NCI-H2196 treated with DMSO at 0.1 percent for 48 hours (cell line): ENCODE measurements at regions not wholly inside any gene's neighbourhood (a gene's known extent, or its start where the extent isn't known, plus 50 kb on each side); places are given as distances from the start of the nearest gene placed in this dataset.
"Not testable (repeated sequence)": the region's sequence is repeated elsewhere in the genome, so short reads cannot be mapped to it uniquely, and the experiment has no call there.

Source experiments
- DNase-seq: peaks from one replicate; lab custom pipeline; 2025; ENCODE audit not compliant: unreplicated experiment; lab: John Stamatoyannopoulos, UW

DNA sequence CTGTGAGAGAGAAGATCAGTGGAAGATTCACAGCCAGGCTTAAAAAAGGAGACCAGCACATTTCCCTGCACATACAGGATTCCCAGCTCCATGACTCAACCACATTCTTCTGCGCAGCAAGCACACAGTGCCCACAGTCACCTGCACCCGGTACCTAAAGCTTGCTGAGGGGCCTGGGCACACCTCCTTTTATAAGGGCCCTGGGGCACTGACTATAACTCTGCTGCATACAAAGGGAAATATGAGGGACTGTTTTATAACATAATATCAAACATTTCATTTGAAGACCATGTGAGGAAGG, 322.9 kb downstream of the DAD1 start:
- no peak for DNase-seq

DNA sequence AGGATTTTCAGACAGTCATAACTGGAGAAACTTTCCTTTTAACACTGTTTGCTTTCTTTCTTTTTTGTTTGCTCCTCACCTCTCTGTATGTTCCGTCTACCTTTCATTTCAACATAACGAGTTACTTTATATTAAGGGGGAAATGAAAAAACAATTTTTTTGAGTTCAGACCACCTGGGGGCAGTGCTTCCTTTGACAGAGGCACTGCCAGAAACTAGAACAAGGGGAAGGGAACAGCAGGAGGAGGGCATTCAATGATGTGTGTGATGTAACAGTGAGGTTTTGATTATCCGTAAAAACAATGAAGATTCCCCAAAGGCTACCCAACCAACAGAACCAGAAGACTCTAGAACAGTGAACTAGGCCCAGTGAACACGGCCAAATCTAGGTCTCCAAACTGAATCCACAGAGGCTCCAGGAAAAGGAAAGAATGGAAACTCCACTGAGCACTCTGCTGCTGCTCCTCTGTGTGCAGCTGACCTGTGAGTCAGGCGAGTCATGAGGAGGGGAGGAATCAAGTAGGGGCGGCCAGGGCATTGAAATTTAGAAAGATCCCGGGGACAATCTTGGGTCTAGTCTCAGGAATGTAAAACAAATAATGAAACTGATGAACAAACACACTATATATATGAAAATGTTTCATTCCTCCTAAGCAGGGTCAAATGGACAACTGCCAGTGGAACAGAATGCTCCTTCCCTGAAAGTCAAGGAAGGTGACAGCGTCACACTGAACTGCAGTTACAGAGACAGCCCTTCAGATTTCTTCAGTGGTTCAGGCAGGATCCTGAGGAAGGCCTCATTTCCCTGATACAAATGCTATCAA, 323.5 kb downstream of the DAD1 start:
- no peak for DNase-seq

DNA sequence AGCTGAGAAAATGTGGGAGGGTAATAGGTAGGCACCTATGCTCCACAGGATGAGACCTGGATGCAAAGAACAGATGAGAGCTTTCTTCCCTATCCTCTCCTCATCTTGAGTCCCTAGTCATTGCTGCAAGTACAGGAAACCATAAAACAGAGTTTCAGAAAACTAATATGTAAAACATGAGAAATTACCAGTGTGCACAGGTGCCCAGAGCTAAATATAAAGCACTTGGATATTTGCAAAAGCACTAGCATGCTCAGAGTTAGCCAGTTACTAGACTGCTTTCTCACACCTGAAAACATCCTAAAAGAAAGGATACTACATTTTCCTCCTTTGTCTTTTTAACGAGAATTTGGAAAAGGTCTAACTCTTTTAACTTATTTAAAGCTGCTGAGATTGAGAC, 324.3 kb downstream of the DAD1 start:
- no peak for DNase-seq

DNA sequence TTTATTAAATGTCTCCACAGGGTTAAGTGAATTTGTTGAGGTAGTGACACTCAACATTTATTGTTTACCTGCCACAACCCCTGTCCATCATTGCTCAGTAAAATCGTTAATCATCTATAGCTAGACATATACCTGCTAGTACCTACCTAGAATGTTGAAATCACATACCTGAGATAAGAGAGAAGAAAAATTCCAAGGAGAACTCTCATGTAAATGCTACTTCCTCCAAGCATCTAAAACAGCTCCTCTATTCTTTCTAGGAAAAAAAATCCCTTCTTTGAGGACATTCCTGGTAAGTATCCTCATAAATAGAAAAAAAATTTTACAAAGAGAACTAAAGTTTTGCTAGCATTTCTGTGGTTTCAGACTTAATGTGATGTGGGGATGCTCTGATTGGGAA, 325.1 kb downstream of the DAD1 start:
- DNase-seq: no peak

DNA sequence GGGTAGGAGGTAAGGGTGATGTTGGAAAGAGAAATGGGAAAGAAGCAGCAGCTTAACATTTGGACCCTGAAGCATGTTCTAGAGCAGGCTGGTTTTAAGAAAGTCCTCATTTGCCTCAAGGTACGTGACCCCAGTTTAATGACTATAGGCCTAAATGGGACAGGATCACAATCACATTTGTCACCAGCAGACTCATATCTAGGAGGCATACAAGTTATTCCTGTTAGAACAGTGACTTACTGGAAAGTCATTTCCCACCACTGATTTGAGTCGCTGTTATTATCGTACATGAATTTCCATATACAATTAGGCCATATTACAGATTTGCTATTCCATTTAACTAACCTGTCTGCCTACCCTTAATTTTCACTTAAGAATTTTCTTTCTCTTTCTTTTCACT, 326.1 kb downstream of the DAD1 start:
- DNase-seq: no peak

DNA sequence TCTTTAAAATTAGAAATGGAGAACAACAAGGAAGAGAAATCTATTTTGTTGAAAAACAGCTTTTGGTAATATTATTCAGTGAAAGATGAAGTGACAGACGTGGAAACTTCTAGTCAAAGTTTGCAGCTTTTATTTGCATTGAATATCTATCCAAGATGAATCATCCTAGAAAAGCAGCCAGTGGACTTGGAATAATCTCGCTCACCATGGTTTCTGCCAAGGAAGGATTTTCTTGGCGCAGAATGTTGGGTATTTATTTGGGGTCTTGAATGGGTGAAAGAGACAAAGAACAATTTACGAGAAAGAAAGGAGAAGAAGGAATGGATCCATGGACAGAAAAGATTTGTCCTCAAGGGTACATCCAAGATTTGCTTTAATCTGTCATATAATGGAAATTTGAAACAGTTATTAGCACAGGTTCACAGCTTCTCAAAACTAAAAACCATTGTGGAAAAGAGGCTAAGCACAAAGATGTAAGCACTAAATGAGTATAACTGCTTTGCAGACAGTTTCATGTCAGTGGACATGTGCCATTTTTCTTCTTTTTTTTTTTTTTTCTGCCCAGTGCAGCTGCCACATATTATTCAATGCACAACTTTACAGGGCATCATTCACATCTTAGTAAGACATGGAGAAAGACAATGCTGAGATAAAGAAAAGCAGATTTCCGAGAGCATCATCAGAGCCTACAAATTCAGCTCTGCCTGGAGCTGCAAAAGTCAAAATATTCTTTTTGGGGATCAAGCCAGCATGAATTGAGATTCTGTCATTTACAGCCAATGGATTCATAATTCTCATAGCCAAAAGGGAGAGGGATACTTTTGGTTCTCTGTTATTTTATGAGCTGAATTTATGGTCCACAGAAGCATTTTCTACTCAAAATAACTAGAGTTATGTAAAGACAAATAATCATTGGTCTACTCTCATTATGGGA, 333.7 kb downstream of the DAD1 start:
- no peak for DNase-seq

DNA sequence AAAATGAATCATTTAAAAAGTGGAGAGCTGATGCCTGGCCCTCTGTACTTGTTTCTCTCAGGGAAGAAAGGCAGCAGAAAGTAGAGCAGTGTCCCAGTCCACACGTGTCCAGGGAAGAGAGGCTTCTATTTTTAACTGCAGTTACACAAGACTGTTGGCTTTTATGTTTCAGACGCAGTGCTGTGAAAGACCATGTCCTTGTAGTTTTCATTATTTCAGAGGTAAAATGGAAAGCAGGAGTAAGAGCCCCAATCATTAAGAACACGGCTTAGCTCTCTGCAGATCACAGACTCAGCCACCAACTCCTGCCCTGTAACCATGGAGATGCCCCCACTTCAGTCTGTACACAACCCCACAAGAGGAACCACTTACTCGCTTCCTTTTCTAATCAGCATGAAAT, 336.3 kb downstream of the DAD1 start:
- DNase-seq: no peak

DNA sequence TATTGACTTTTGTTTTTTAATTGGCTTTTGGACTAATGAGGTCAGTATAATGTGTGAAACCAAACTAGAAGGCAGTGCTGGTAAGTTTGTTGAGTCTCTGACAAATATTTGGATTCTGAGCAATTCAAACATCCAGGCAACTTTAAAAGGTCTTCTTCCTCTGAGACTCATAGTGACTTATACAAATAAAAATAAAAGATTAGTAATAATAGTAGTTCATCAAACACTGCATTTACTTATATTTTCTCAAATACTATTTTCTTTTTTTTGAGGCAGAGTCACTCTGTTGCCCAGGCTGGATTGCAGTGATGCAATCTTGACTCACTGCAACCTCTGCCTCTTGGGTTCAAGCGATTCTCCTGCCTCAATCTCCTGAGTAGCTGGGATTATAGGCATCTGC, 337.9 kb downstream of the DAD1 start:
- DNase-seq: no peak

DNA sequence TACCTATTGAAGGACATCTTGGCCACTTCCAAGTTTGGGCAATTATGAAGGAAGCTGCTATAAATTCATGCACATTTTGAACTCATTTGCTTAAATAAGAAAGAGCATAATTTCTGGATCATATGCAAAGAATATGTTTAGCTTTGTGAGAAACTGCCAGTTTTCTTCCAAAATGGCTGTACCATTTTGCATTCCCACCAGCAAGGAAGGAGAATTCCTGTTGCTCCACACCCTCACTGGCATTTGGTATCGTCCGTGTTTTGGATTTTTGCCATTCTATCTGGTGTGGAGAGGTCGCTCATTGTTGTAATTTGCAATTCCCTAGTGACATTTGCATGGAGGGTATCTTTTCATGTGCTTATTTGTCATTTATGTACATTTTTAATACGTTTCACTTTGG, 339.3 kb downstream of the DAD1 start:
- no peak for DNase-seq

DNA sequence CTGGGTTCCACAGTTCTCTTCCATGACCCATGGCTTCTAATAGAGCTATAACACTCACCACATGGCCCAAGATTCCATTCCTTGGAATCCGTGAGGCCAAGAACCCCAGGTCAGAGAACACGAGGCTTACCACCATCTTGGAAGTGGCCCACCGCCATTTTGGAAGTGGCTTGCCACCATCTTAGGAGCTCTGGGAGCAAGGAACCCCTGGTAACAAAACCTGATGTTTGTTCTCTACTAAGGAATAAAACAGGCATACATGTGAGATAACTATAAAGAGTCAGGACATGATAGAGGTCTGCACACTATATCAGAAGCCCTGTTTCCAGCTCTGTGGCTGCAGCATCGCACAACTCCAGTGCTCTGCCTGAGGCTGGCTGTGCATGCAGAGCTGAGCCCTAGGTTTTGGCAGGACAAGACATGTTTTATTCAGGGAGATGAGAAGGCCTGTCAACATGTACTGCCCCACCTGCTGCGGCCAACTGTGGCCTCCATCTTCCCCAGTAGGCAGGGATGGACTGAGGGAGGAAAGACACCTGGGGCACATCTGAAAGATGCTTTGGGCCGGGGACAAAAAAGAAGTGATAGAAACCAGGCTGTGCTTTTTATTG, 344.9 kb downstream of the DAD1 start:
- DNase-seq: no peak

DNA sequence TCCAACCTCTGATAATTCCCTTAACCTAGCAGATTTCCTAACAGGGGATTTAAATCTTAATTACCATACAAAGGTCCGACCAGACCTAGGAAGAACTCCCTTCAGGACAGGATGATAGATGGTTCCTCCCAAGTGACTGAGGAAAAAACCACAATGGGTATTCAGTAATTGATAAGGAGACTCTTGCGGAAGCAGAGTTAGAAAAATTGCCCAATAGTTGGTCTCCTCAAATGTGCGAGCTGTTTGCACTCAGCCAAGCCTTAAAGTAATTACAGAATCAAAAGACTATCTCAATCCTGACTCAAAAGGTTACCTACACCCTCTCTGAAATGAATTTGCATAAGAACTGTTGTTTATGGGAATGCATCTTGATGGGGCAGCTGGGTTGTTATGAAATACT, 350.7 kb downstream of the DAD1 start:
- not testable (repeated sequence) for DNase-seq

DNA sequence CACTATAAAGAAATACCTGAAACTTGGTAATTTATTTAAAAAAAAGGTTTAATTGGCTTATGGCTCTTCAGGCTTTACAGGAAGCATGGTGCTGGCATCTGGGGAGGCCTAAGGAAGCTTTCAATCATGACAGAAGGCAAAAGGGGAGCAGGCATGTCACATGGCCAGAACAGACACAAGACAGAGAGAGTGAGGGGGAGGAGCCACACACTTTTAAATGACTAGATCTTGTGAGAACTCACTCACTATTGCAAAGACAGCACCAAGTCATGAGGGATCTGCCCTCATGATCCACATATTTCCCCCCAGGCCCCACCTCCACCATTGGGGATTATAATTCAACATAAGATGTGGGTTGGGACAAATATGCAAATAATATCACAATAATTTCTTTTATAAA, 355.6 kb downstream of the DAD1 start:
- DNase-seq: no peak

DNA sequence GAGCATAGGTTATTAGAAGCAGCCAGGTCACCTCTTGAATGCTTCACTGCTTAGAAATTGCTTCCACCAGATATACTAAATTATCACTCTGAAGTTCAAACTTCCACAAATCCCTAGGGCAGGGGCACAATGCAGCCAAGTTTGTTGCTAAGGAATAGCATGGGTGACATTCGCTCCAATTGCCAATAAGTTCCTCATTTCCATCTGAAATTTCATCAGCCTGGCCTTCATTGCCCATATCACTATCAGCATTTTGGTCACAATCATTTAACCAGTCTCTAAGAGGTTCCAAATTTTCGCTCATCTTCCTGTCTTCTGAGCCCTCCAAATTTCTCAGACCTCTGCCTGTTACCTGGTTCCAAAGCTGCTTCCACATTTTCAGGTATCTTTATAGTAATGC, 356.1 kb downstream of the DAD1 start:
- DNase-seq: no peak

DNA sequence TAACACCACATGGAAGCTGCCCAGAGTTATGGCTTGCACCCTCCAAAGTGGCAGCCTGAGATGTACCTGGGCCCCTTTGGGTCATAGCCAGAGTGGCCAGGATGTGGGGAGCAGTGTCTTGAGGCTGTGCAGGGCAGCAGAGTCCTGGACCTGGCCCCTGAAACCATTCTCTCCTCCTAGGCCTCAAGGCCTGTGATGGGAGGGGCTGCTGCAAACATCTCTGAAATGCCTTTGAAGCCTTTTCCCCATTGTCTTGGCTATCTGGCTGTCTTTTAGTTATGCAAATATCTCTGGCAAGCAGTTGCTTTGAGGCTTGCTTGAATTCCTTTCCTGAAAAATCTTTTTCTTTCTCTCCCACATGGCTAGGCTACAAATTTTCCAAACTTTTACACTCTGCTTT, 356.5 kb downstream of the DAD1 start:
- DNase-seq: no peak

DNA sequence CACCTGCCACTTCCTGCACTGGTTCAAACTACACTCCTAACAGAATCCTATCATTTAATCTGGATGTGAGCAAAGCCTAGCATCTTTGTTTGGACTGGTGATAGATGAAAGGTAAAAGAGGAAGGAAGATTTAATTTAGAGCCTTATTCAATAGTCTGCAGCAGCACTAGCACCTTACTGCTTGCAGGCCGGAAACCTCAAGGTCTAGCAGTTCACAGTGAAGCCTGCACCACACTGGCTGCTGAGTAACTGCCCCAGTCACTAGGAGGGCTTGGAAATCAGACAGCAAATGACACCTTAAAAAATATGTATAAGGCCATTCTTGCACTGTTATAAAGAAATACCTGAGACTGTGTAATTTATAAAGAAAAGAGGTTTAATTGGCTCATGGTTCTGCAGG, 358.0 kb downstream of the DAD1 start:
- DNase-seq: no peak

DNA sequence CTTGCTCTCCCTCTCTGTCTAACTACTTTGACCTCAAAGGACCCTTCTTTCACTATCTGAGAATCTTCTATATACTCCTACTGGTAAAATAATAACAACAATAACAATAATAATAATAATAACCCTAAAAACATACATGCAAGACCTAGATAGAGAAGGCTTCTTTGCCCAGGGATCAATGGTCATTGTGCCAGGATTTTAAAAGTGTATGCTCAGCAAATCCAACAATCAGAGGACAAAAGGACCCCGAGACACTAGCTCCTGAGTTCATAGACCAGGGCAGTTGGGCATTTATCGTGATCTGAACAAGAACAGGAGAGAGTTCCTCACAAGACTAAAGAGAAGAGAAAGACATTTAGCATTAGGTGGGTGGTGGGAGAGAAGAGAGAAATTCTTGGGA, 358.5 kb downstream of the DAD1 start:
- DNase-seq: no peak

DNA sequence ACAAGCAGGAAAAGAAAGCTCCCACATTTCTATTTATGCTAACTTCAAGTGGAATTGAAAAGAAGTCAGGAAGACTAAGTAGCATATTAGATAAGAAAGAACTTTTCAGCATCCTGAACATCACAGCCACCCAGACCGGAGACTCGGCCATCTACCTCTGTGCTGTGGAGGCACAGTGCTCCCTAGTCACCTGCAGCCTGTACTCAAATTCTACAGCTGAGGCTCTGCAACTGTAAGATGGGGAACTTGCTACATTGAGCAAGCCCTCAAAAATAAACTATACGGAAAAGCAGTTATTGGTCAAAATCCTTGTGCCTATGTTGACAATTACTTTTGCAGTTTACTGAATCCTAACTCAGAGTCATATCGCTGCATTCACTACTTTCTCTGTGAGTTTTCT, 361.9 kb downstream of the DAD1 start:
- no peak for DNase-seq

DNA sequence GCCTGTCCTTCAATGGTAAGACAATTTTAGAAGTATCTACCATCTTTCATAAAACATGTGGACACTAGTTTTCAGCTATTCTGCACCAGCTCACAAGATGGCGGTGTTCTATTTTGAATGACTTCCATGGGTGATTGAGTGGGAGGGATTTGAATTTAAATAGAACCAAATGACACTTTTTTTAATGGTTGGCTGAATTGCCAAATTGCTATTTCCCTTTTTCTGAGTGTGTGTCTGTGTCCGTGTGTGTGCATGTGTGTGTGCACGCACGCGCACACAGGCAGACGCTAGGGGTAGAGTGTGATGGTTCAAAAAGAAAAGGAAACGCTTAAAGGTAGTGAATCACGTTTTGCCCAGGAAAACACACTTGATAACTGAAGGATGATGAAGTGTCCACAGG, 362.6 kb downstream of the DAD1 start:
- DNase-seq: no peak

DNA sequence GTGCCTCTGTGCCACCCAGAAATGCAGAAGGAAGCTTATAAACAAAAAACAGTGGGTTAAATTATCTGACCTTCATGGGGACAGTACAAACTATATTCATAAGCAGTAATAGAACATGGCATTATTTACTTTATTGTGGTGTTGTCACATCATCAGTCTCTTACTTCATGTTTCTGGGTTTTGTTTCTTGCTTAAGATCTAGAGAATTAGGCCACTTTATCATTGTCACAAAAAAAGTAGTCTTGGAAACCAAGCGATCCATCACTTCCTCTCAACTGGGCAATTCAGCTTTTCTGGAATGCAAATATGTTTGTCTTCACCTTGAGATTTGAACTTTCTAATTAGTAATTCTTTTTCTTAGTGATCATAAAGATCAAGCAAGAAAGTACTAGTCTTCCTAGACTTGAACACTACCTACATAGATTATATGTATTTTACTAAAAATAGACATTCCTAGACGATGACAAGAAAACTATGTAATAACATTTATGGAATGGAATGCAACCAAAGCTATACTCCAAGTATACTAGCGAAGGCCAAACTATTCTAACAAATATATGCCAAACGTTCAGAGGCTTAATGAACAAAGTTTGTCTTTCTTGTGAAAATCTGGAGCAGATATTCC, 363.4 kb downstream of the DAD1 start:
- DNase-seq: no peak

DNA sequence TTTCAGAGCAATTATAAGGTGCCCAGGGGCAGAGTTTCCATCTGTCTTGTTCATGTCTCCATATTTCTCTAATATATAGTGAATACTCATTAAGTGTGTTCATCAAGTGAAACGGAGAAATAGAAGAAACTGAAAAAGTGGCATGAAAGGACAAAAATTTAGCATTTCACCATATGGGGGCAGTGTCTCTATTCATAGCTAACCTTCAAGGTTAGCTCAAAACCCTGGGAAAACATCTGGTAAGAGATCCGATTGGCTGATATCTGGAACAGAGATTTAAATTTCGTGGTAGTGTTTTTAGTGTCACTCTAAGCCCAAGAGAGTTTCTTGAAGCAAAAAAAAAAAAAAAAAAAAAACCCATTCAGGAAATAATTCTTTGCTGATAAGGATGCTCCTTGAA, 367.5 kb downstream of the DAD1 start:
- no peak for DNase-seq

DNA sequence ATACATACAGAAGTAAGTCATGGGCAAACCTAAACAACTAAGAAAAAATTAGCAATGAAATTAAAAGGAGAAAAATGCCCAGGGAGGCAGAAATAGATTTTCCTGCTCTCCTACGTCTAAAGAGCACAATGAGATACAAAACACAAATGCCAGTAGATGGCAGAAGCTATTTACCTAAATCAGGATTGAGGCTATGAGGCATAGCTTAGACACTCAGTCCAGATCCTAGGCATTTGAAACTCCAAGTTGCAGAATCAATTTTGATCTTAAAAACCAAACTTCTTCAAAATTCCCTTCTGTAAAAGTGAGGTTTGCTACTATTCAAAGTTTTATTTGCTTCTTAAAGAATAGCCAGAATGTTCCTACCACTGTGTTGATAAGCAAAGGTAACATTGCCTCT, 368.6 kb downstream of the DAD1 start:
- DNase-seq: no peak

DNA sequence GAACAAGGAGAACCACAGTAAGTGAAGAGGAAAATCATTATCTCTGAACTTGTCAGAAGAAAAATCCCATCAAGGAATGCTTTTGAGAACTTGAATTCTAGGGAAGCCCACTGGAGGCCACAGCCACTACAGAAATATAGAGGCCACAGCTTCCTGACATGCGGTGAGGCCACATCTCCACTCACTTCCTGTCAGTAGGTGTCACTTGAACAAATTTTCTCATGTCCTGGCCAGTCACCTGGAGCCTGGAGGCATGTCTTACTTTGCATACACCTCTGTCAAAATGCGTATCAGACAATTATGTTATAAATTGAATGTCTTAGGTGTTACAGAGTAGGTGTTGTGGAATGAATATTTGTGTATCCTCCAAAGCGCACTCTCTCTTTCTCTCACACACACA, 370.3 kb downstream of the DAD1 start:
- DNase-seq: no peak
